ENCODE measurements at regions not wholly inside any gene's neighbourhood (a gene's known extent, or its start where the extent isn't known, plus 50 kb on each side); places are given as distances from the start of the nearest gene placed in this dataset.

- H3K27me3 ChIP-seq (replicated peaks) = no peaks in the 10 kb centered on the region
- H3K36me3 ChIP-seq = no peaks in the 10 kb centered on the region
- no peak overlapping the region for H3K27ac ChIP-seq
- H3K4me1 ChIP-seq (replicated peaks) = no peaks in the 10 kb centered on the region
- H3K4me3 ChIP-seq = no peak overlapping the region
- DNase-seq (ENCODE audit: low read depth in 1 of 2, low spot score in 2 of 2) = no peak
- no peaks in the 10 kb centered on the region for H3K9me3 ChIP-seq (replicated peaks)
These were observed 1351.3 kb upstream of the SORCS1 start for GRCh38 chr10:108515821-108516220.

- H3K4me3 ChIP-seq = no peak overlapping the region
- no peaks in the 10 kb centered on the region for H3K36me3 ChIP-seq
- H3K9me3 ChIP-seq (replicated peaks) = 0 out of 2 replicates have a peak, but pooled peaks cover 4% of the 10 kb centered on the region
- H3K27me3 ChIP-seq (replicated peaks) = no peaks in the 10 kb centered on the region
- no peaks in the 10 kb centered on the region for H3K4me1 ChIP-seq (replicated peaks)
- H3K27ac ChIP-seq = no peak overlapping the region
- DNase-seq (ENCODE audit: low read depth in 1 of 2, low spot score in 2 of 2) = no peak
These were observed 1335.9 kb upstream of the SORCS1 start for GRCh38 chr10:108500396-108500795.

- H3K36me3 ChIP-seq = no peaks in the 10 kb centered on the region
- H3K27ac ChIP-seq = no peak overlapping the region
- no peak for DNase-seq (ENCODE audit: low read depth in 1 of 2, low spot score in 2 of 2)
These were observed 1331.6 kb upstream of the SORCS1 start for GRCh38 chr10:108496106-108496505.

GRCh38 chr10:108490944-108491343, 1326.4 kb upstream of the SORCS1 start:
- no peak overlapping the region for H3K27ac ChIP-seq
- no peak for DNase-seq (ENCODE audit: low read depth in 1 of 2, low spot score in 2 of 2)

More at GRCh38 chr10:108496106-108496505, 1331.6 kb upstream of the SORCS1 start:
- Histone ChIP-seq H3K4me1 (replicated peaks) (no peaks in the 10 kb centered on the region), H3K9me3 (replicated peaks) (0 out of 2 replicates have a peak, but pooled peaks cover 4% of the 10 kb centered on the region), H3K4me3 (no peak overlapping the region), H3K27me3 (replicated peaks) (no peaks in the 10 kb centered on the region)

GRCh38 chr10:108471420-108471819, 1306.9 kb upstream of the SORCS1 start:
- H3K4me3 ChIP-seq = no peak overlapping the region
- H3K36me3 ChIP-seq = no peaks in the 10 kb centered on the region
- H3K27me3 ChIP-seq (replicated peaks) = no peaks in the 10 kb centered on the region
- no peaks in the 10 kb centered on the region for H3K4me1 ChIP-seq (replicated peaks)
- no peaks in the 10 kb centered on the region for H3K9me3 ChIP-seq (replicated peaks)
- no peak for DNase-seq (ENCODE audit: low read depth in 1 of 2, low spot score in 2 of 2)
- no peak overlapping the region for H3K27ac ChIP-seq

More at GRCh38 chr10:108490944-108491343, 1326.4 kb upstream of the SORCS1 start:
- Histone ChIP-seq H3K4me3 (no peak overlapping the region), H3K36me3 (no peaks in the 10 kb centered on the region), H3K9me3 (replicated peaks) (no peaks in the 10 kb centered on the region; the same call in 1 of the 2 replicates), H3K4me1 (replicated peaks) (no peaks in the 10 kb centered on the region), H3K27me3 (replicated peaks) (no peaks in the 10 kb centered on the region)

GRCh38 chr10:108469940-108470339, 1305.4 kb upstream of the SORCS1 start:
- 0 out of 2 replicates have a peak, but pooled peaks cover 4% of the 10 kb centered on the region for H3K9me3 ChIP-seq (replicated peaks)
- no peaks in the 10 kb centered on the region for H3K36me3 ChIP-seq
- H3K4me3 ChIP-seq = no peak overlapping the region
- no peaks in the 10 kb centered on the region for H3K4me1 ChIP-seq (replicated peaks)
- H3K27me3 ChIP-seq (replicated peaks) = no peaks in the 10 kb centered on the region
- DNase-seq (ENCODE audit: low read depth in 1 of 2, low spot score in 2 of 2) = no peak
- H3K27ac ChIP-seq = no peak overlapping the region

GRCh38 chr10:108465871-108466641, 1301.5 kb upstream of the SORCS1 start:
- DNase-seq (ENCODE audit: low read depth in 1 of 2, low spot score in 2 of 2) = no peak
- 0 out of 2 replicates have a peak, but pooled peaks cover 4% of the 10 kb centered on the region for H3K9me3 ChIP-seq (replicated peaks)
- no peaks in the 10 kb centered on the region for H3K4me1 ChIP-seq (replicated peaks)
- no peak overlapping the region for H3K27ac ChIP-seq
- no peaks in the 10 kb centered on the region for H3K36me3 ChIP-seq
- H3K4me3 ChIP-seq = no peak overlapping the region
- no peaks in the 10 kb centered on the region for H3K27me3 ChIP-seq (replicated peaks)

- Histone ChIP-seq H3K27ac (no peak overlapping the region), H3K9me3 (replicated peaks) (0 out of 2 replicates have a peak, but pooled peaks cover 4% of the 10 kb centered on the region), H3K4me1 (replicated peaks) (no peaks in the 10 kb centered on the region), H3K4me3 (no peak overlapping the region), H3K36me3 (no peaks in the 10 kb centered on the region), H3K27me3 (replicated peaks) (no peaks in the 10 kb centered on the region)
- no peak for DNase-seq (ENCODE audit: low read depth in 1 of 2, low spot score in 2 of 2)
These were observed 1297.5 kb upstream of the SORCS1 start for GRCh38 chr10:108462005-108462404.

- Histone ChIP-seq H3K27me3 (replicated peaks) (no peaks in the 10 kb centered on the region), H3K27ac (no peak overlapping the region), H3K4me1 (replicated peaks) (no peaks in the 10 kb centered on the region), H3K4me3 (no peak overlapping the region), H3K36me3 (no peaks in the 10 kb centered on the region), H3K9me3 (replicated peaks) (no peaks in the 10 kb centered on the region; the same call in 1 of the 2 replicates)
- no peak for DNase-seq (ENCODE audit: low read depth in 1 of 2, low spot score in 2 of 2)
These were observed 1290.3 kb upstream of the SORCS1 start for GRCh38 chr10:108454793-108455192.

GRCh38 chr10:108454224-108454623, 1289.7 kb upstream of the SORCS1 start:
- Histone ChIP-seq H3K9me3 (replicated peaks) (no peaks in the 10 kb centered on the region; the same call in 1 of the 2 replicates), H3K36me3 (no peaks in the 10 kb centered on the region), H3K27me3 (replicated peaks) (no peaks in the 10 kb centered on the region), H3K4me1 (replicated peaks) (no peaks in the 10 kb centered on the region), H3K4me3 (no peak overlapping the region), H3K27ac (no peak overlapping the region)
- DNase-seq (ENCODE audit: low read depth in 1 of 2, low spot score in 2 of 2) = no peak

- H3K27ac ChIP-seq = no peak overlapping the region
- H3K9me3 ChIP-seq (replicated peaks) = no peaks in the 10 kb centered on the region; the same call in 1 of the 2 replicates
- H3K27me3 ChIP-seq (replicated peaks) = no peaks in the 10 kb centered on the region
- DNase-seq (ENCODE audit: low read depth in 1 of 2, low spot score in 2 of 2) = no peak
- H3K36me3 ChIP-seq = no peaks in the 10 kb centered on the region
- no peak overlapping the region for H3K4me3 ChIP-seq
- no peaks in the 10 kb centered on the region for H3K4me1 ChIP-seq (replicated peaks)
These were observed 1288.7 kb upstream of the SORCS1 start for GRCh38 chr10:108453166-108453565.

- no peak overlapping the region for H3K27ac ChIP-seq
- DNase-seq (ENCODE audit: low read depth in 1 of 2, low spot score in 2 of 2) = no peak
- no peak overlapping the region for H3K4me3 ChIP-seq
- no peaks in the 10 kb centered on the region; the same call in 1 of the 2 replicates for H3K9me3 ChIP-seq (replicated peaks)
- H3K27me3 ChIP-seq (replicated peaks) = no peaks in the 10 kb centered on the region
- H3K4me1 ChIP-seq (replicated peaks) = no peaks in the 10 kb centered on the region
- no peaks in the 10 kb centered on the region for H3K36me3 ChIP-seq
These were observed 1288.0 kb upstream of the SORCS1 start for GRCh38 chr10:108452533-108452932.

GRCh38 chr10:108450280-108450679, 1285.8 kb upstream of the SORCS1 start:
- no peaks in the 10 kb centered on the region for H3K4me1 ChIP-seq (replicated peaks)
- H3K27me3 ChIP-seq (replicated peaks) = no peaks in the 10 kb centered on the region
- H3K36me3 ChIP-seq = no peaks in the 10 kb centered on the region
- H3K27ac ChIP-seq = no peak overlapping the region
- DNase-seq (ENCODE audit: low read depth in 1 of 2, low spot score in 2 of 2) = no peak
- H3K9me3 ChIP-seq (replicated peaks) = no peaks in the 10 kb centered on the region
- H3K4me3 ChIP-seq = no peak overlapping the region

GRCh38 chr10:108445746-108446145, 1281.2 kb upstream of the SORCS1 start:
- Histone ChIP-seq H3K4me3 (no peak overlapping the region), H3K9me3 (replicated peaks) (no peaks in the 10 kb centered on the region), H3K27ac (no peak overlapping the region), H3K4me1 (replicated peaks) (no peaks in the 10 kb centered on the region), H3K36me3 (no peaks in the 10 kb centered on the region), H3K27me3 (replicated peaks) (no peaks in the 10 kb centered on the region)
- DNase-seq (ENCODE audit: low read depth in 1 of 2, low spot score in 2 of 2) = no peak

Measured in SJSA1 (cell line).